HG02678 (cell line): ENCODE measurements at regions not wholly inside any gene's neighbourhood (a gene's known extent, or its start where the extent isn't known, plus 50 kb on each side); places are given as distances from the start of the nearest gene placed in this dataset.
"Not testable (repeated sequence)": the region's sequence is repeated elsewhere in the genome, so short reads cannot be mapped to it uniquely, and the experiment has no call there.

Source experiments
- ATAC-seq: cut with Tn5 transposase; IDR thresholded peaks from one replicate; pipeline ENCODE4 v1.9.1; 2021; ENCODE audit warnings: mild to moderate bottlenecking, moderate library complexity; ENCODE audit not compliant: unreplicated experiment

DNA sequence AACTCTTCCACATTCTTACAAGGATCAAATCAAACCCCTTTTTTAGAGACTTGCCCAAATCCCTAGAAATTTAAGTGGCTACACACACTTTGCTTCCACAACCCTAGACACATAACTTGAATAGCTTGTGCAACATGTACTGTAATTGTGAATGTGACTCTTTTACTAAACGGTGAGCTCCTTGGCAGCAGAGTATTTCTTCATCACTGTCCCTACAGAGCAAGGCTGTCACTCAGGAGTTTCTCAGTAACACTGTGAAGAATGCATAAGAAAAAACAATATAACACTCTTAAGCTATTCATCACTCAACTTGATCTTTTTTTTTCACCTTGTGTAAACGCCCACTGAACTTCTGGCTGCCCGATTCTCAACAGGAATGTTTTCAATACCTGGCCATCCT, 53.8 kb upstream of the ADAMTS18 start:
- no peak for ATAC-seq

DNA sequence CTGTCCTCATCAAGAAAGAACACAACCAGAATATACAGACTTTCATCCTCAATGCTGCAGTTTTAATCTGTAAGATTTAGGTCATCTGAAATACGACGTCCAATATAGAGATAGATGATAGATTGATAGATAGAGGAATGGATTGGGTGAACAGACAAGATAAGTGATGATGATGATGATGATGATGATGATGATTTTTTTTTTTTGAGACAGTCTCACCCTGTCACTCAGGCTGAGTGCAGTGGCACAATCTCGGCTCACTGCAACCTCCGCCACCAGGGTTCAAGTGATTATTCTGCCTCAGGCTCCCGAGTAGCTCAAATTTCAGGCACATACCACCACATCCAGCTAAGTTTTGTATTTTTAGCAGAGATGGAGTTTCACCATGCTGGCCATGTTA, 56.3 kb upstream of the ADAMTS18 start:
- ATAC-seq: no peak

DNA sequence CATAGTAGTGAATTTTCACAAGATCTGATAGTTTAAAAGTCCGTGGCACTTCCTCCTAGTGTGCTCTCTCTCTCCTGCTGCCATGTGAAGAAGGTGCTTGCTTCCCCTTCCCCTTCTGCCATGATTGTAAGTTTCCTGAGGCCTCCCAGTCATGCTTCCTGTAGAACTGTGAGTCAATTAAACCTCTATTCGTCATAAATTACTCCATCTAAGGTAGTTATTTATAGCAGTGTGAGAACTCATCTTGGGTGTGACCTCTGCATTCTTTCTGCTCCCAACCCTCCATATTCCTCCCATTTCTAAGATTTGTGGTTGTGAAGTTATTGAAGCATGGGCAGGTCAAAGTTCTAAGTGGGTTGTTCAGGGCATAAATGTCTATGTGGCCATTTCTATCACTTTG, 62.1 kb upstream of the ADAMTS18 start:
- no peak for ATAC-seq

- ATAC-seq: no peak
Observed at GRCh38 chr16:77499373-77500285, 64.8 kb upstream of the ADAMTS18 start.

GRCh38 chr16:77500286-77500598, 65.4 kb upstream of the ADAMTS18 start:
- ATAC-seq: no peak

DNA sequence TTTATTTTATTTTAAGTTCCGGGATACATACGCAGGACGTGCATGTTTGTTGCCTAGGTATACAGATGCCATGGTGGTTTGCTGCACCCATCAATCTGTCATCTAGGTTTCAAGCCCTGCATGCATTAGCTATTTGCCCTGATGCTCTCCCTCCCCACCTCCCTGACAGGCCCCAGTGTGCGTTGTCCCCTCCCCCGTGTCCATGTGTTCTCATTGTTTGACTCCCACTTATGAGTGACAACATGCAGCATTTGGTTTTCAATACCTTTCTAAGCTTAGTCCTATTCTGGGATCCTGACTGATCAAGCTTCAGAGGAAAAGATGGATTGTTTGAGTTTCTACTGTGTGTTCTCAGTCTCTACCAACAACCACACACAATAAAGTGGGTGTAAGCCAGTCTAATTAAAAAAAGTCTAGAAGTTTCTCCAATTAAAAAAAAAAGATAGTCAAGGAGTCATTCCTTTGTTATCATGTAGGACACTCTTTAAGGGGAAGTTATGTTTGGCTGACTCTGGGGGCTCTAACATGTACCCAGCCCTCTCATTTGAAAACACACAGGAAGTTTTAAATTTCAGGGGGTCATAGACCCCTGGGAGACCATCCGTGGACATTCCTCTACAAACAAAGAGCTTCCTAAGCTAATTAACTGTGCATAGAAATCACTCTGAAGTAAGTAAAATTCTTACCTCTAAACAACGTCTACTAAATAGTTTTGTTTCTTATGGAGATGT, 66.3 kb upstream of the ADAMTS18 start:
- ATAC-seq: no peak

GRCh38 chr16:77502448-77502847, 67.6 kb upstream of the ADAMTS18 start:
- no peak for ATAC-seq

DNA sequence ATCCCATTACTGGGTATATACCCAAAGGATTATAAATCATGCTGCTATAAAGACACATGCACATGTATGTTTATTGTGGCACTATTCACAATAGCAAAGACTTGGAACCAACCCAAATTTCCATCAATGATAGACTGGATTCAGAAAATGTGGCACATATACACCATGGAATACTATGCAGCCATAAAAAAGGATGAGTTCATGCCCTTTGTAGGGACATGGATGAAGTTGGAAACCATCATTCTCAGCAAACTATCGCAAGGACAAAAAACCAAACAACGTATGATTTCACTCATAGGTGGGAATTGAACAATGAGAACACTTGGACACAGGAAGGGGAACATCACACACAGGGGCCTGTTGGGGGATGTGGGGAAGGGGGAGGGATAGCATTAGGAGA, 71.7 kb upstream of the ADAMTS18 start:
- ATAC-seq: not testable (repeated sequence)

- ATAC-seq: no peak
Observed at GRCh38 chr16:77509051-77509450, 74.2 kb upstream of the ADAMTS18 start.

DNA sequence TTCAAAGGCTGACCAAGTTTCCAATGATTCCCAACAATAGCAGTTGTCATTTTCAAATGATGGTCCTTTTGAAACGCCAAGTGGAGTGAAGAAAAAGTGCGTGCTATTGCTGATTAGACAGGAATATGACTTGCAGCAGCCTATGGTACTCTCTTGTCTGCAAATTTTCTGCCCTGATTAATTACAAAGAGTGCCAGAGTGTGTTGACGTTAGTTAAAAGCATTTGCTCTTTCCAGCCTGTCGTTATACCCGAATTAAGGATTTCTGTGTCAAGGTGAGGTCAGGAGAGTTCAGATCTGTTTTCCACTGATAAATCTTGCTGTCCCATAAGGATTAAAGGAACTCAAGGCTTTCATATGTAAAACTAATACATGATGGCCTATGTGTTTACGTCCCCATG, 75.0 kb upstream of the ADAMTS18 start:
- no peak for ATAC-seq

GRCh38 chr16:77511053-77511452, 76.2 kb upstream of the ADAMTS18 start:
- no peak for ATAC-seq

DNA sequence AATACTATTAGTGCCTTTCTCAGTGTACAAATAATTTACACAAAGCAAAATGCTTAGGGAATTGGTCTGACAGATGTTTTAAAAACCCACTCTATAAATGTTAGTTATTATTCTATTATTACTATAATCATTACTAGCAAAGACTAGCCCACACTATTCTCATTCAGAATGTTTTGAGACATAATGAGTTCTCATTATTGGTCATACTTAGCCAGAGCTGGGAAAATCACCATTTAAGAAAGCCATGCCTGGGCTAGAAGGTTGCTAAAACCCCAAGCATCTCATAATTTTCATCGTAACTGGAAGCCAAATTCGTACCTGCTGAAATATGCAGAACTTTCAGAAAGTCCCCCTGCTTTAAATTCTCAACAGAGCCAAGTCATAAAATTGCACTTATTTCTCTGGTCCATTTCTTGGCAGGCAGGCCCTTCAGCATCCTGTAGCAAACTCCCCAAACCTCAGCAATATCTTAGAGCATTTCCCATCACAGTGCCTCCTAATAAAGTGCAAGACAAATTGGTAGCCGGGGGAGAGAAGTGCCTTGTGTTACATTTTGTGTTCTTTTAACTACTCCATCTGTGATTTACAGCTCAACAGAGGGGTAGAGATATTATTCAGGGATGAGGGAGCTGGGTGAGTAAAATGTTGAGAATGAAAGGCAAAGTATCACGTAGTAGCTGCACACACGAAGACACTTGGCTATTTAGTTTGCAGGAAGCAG, 79.8 kb upstream of the ADAMTS18 start:
- ATAC-seq: no peak

DNA sequence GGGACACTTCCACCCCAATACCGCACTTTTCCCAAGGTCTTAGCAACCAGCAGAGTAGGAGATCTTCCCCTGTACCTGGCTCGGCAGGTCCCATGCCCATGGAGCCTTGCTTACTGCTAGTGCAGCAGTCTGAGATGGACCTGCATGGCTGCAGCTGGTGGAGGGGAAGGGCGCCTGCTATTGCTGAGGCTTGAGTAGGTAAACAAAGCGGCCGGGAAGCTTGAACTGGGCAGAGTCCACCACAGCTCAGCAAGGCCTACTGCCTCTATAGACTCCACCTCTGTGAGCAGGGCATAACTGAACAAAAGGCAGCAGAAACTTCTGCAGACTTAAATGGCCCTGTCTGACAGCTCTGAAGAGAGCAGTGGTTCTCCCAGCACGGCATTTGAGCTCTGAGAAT, 90.4 kb upstream of the ADAMTS18 start:
- not testable (repeated sequence) for ATAC-seq

- ATAC-seq: no peak
Observed at GRCh38 chr16:77531752-77532151, 96.9 kb upstream of the ADAMTS18 start.

GRCh38 chr16:77536809-77537208, 102.0 kb upstream of the ADAMTS18 start:
- no peak for ATAC-seq

DNA sequence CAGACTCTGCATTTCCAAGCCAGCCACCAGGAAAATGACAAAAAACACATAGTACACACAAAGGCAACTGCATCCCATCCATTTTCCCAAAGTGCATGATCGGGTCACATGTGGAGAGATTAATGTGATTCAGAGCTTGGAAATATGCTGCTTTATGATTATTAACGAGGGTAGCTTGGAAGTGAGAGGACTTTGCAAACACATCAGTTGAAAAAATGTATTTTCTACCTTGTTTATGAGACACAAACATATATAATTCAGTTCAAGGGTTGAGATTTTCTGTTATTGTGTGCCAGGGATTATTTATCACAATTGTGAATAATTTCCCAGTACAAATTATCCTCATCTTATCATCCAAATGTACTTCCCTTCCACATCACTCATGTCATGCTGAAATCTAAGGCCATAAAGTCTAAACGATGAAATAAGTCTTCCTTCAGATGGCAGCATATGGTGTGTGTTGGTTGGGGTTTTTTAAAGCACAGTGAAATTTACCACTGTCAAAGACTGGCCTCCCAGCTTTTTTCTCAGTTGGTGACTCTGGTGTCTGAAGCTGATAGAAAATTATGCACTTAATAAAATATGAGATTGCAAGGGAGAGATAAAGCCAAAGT, 104.7 kb upstream of the ADAMTS18 start:
- no peak for ATAC-seq

DNA sequence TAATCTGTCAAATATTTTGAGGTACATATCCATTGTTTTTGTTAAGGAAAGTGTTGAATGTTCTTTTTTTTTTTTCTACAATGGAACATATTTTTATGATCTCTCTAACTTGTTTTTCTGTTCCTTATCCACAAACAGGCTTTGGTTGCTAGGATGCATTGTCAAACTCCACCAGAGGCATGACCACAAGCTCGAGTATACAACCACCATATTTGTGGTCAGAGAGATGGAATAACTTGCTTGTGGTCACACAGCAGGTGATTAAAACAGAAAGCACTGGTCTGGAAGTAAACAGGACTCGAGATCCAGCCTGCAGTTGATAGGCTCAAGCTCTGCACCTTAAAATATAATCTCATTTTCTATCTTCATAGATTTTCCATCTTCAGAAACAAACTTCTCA, 105.8 kb upstream of the ADAMTS18 start:
- no peak for ATAC-seq

- no peak for ATAC-seq
Observed at GRCh38 chr16:77541165-77541564, 106.3 kb upstream of the ADAMTS18 start.

DNA sequence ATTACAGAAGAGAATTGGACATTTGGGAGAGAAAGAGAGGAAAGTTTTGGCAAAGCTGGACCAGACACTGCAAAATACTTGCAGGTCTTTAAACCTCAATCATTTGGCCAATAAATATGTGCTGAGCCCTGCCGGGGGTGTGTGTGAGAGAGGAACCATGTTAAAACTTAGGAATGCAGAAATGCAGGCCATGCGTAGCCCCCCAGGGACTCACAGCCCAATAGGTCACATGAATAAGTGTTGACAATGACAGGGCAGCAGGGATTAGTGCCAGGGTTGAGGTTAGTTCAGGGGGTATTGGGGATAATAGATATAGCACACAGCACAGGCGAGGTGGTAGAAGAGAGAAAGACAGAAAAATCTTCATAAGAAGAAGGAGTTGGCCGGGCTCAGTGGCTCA, 113.3 kb upstream of the ADAMTS18 start:
- no peak for ATAC-seq

- no peak for ATAC-seq
Observed at GRCh38 chr16:77548766-77549165, 113.9 kb upstream of the ADAMTS18 start.

DNA sequence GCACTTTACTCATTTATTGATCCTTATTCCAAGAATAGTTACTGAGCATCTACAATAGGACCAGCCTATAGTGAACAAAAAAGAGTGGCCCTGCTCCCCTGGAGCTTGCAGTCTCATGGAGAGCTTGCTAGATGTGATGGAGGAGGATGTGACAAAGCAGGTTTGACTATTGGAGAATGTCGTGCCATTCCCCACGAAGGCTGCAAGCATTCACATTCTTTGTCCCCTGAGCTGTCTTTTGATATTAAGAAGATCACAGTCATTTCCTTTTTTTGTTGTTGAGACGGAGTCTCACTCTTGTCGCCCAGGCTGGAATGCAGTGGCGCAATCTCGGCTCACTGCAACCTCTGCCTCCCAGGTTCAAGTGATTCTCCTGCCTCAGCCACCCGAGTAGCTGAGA, 115.0 kb upstream of the ADAMTS18 start:
- ATAC-seq: no peak
